Prostate gland (tissue), 2 donors: ENCODE measurements at regions not wholly inside any gene's neighbourhood (a gene's known extent, or its start where the extent isn't known, plus 50 kb on each side); places are given as distances from the start of the nearest gene placed in this dataset.

ENCODE experiments used
- DNase-seq: peaks from one replicate; pipeline ENCODE4 v3.0.0-alpha.2; 2019; ENCODE audit warnings: low spot score
- H3K27ac ChIP-seq, 2 donors: fragments of 200-600 bp; sonication (generic); 2 replicates each; pipeline ENCODE4 v1.5.1; 2017 to 2019
- H3K27me3 ChIP-seq: fragments of 200-600 bp; sonication (generic); replicated peaks from 2 replicates; pipeline ENCODE4 v1.5.1; 2019; ENCODE audit not compliant: insufficient read depth
- H3K36me3 ChIP-seq, 2 donors: fragments of 200-600 bp; sonication (generic); 1 replicate in 1 of 2; 2 replicates in 1 of 2; pipeline versions ENCODE4 v1.5.1 to v1.8.1; 2017 to 2019
- H3K4me1 ChIP-seq: fragments of 200-600 bp; sonication (generic); replicated peaks from 2 replicates; pipeline ENCODE4 v1.5.1; 2019
- H3K4me3 ChIP-seq, 2 donors: fragments of 200-600 bp; sonication (generic); 2 replicates each; pipeline ENCODE4 v1.5.1; 2017 to 2019
- H3K9me3 ChIP-seq: fragments of 200-600 bp; sonication (generic); 2 replicates; pipeline ENCODE4 v1.5.1; 2017
- POLR2A ChIP-seq: fragments of 450-650 bp; IDR thresholded peaks from one replicate; pipeline ENCODE4 v1.6.1; 2016; ENCODE audit warnings: antibody characterized with exemption, mild to moderate bottlenecking
- POLR2AphosphoS5 ChIP-seq: sonication (generic); formaldehyde crosslinking; IDR thresholded peaks from one replicate; pipeline ENCODE4 v1.6.1; 2017; ENCODE audit warnings: antibody characterized with exemption
- WGBS: methylation state at CpG from one replicate; pipeline ENCODE4 v1.1.5; 2018; 5-methylcytosine and 5-hydroxymethylcytosine counted together
- intact Hi-C: fragments of 100-400 bp; cut with DNase I; formaldehyde crosslinking; loops from one replicate; pipeline ENCODE4 v1.14.2; 2022
- TF ChIP-seq, protein P1 (sequence below), 4 experiments: fragments of 200-600 bp in 2 of 4; fragments of 450-650 bp in 2 of 4; sonication (generic) in 2 of 4; IDR thresholded peaks; 1 replicate in 3 of 4; 2 replicates in 1 of 4; pipeline ENCODE4 v1.5.1; 2016 to 2019; ENCODE audit warnings: antibody characterized with exemption in 4 of 4, mild to moderate bottlenecking in 2 of 4, moderate library complexity in 2 of 4

DNA sequence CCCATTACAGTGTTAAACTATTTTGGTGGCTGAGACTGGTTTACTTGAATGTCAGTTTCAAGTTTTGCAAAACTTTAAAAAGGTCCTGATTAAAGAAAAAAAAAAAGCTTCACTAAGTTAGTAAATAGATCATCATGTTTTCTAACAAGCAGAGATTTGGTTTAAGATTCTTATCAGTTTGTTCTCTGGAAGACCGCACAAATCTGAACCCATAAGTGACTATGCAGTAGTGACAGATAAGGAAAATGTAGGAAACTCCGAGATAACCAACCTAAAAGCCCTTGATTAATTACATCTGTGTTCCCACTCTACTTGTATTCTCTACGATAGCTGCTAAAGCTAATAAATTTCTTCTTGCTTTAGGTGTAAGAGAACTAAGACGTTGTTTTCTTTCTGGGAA is 1799.8 kb upstream of the ADGRL3 start:
- Histone ChIP-seq H3K27ac (no peak overlapping the region), H3K36me3 (no peaks in the 10 kb centered on the region), H3K4me3 (no peak overlapping the region), H3K27me3 (no peaks in the 10 kb centered on the region), H3K9me3 (no peaks in the 10 kb centered on the region), H3K4me1 (no peaks in the 10 kb centered on the region)
- intact Hi-C loops = no loop called here
- DNase-seq = no peak
- TF ChIP-seq, protein P1, sequence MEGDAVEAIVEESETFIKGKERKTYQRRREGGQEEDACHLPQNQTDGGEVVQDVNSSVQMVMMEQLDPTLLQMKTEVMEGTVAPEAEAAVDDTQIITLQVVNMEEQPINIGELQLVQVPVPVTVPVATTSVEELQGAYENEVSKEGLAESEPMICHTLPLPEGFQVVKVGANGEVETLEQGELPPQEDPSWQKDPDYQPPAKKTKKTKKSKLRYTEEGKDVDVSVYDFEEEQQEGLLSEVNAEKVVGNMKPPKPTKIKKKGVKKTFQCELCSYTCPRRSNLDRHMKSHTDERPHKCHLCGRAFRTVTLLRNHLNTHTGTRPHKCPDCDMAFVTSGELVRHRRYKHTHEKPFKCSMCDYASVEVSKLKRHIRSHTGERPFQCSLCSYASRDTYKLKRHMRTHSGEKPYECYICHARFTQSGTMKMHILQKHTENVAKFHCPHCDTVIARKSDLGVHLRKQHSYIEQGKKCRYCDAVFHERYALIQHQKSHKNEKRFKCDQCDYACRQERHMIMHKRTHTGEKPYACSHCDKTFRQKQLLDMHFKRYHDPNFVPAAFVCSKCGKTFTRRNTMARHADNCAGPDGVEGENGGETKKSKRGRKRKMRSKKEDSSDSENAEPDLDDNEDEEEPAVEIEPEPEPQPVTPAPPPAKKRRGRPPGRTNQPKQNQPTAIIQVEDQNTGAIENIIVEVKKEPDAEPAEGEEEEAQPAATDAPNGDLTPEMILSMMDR (IDR thresholded peaks at IDR 0.05) = no peak
- no peak for TF ChIP-seq POLR2A
- TF ChIP-seq POLR2AphosphoS5 = no peak
- 41% methylated on average over 4 of the region's 4 CpGs for WGBS

DNA sequence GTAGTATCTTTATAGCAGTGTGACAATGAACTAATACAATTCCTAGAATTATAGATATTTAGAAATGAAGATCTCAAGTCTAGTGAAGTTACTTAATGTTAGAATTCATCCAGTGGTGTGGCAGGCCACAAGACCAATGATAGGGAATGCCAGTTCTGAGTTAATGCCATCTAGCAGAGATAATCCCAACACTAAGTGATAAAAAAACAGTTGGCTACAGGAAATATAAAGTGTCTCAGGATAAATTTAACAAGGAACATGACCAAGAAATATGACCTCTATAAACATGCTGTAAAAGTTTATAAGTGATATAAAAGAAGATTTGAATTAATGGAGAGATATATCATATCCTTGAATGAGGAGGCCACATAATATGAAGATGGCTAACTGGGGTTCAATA is 1790.5 kb upstream of the ADGRL3 start:
- no peaks in the 10 kb centered on the region for H3K36me3 ChIP-seq
- no peaks in the 10 kb centered on the region for H3K4me1 ChIP-seq
- DNase-seq = no peak
- H3K27me3 ChIP-seq = no peaks in the 10 kb centered on the region
- H3K27ac ChIP-seq = no peak overlapping the region
- TF ChIP-seq POLR2A (no peak), POLR2AphosphoS5 (no peak)
- TF ChIP-seq, protein P1 (IDR thresholded peaks at IDR 0.05) = no peak
- H3K9me3 ChIP-seq = no peaks in the 10 kb centered on the region
- intact Hi-C loops = no loop called here
- H3K4me3 ChIP-seq = no peak overlapping the region

DNA sequence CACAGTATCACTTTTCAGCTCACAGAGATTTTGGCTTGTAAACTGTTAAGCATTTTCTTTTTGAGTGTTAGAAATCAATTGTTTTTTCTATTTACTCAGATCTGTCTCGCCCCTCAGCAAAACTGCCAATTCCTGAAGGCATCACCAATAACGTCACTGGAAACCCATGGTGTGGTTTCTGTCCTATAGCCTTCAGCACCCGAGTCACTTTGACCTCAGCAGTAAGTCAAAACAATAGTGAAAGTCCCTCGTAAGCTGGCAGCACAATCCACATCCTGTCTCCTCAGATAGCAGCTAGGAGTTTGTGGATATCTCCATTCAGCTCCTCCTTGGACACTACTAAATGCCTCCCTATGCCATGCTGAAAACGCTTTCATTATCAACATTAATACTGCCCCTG is 1787.4 kb upstream of the ADGRL3 start:
- Histone ChIP-seq H3K27ac (no peak overlapping the region), H3K4me1 (no peaks in the 10 kb centered on the region), H3K9me3 (no peaks in the 10 kb centered on the region), H3K27me3 (no peaks in the 10 kb centered on the region), H3K4me3 (no peak overlapping the region), H3K36me3 (no peaks in the 10 kb centered on the region)
- no peak for DNase-seq
- TF ChIP-seq POLR2AphosphoS5 (no peak), POLR2A (no peak)
- TF ChIP-seq, protein P1 (IDR thresholded peaks at IDR 0.05) = no peak
- WGBS = 91% methylated on average over 5 of the region's 5 CpGs
- intact Hi-C loops = no loop called here

DNA sequence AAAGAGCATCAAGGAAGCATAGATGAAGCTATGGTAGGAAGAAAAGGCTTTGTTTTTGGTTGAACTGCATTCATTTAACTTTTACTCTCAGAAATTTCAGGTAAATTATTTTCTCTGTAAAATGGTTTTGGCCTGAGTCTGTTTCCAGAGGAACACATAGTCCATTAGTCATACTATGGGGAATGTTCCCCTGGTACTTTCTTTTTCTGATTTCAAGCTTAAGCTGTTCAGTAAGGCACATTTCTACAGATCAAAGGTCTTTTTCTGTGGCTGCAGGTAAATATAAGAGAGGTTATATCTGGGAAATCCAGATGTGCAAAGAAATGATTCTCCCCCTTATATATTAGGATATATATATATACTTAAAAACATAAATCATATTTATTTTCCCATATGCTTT is 1744.4 kb upstream of the ADGRL3 start:
- Histone ChIP-seq H3K27ac (no peak overlapping the region), H3K9me3 (no peaks in the 10 kb centered on the region), H3K36me3 (no peaks in the 10 kb centered on the region), H3K27me3 (no peaks in the 10 kb centered on the region), H3K4me1 (no peaks in the 10 kb centered on the region), H3K4me3 (no peak overlapping the region)
- no peak for TF ChIP-seq POLR2AphosphoS5
- TF ChIP-seq POLR2A = no peak
- TF ChIP-seq, protein P1 (IDR thresholded peaks at IDR 0.05) = no peak
- intact Hi-C loops = no loop called here
- DNase-seq = no peak

DNA sequence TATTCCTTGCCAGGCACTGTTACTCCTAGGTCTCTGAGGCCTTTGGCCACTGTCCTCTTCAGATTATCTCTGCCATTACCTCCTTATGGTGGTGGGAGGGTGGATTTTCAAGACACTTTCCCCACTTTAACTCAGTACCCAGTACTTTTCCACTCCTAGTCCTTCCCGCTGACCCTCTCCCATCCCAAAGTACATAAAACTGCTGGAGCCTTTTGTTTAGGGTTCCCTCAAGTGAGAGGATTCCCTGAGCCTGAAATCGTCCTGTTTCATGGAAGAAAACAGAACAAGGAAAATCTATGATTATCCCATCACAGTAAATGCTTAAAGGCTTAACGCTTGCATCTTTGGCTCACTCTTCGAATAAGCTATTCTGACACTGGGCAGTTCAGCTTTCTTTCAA is 1742.5 kb upstream of the ADGRL3 start:
- Histone ChIP-seq H3K4me1 (no peaks in the 10 kb centered on the region), H3K36me3 (no peaks in the 10 kb centered on the region), H3K9me3 (no peaks in the 10 kb centered on the region), H3K27ac (no peak overlapping the region), H3K4me3 (no peak overlapping the region), H3K27me3 (no peaks in the 10 kb centered on the region)
- DNase-seq = no peak
- intact Hi-C loops = no loop called here
- TF ChIP-seq POLR2AphosphoS5 = no peak
- TF ChIP-seq, protein P1 (IDR thresholded peaks at IDR 0.05) = no peak
- TF ChIP-seq POLR2A = no peak
- WGBS = 82% methylated on average over 4 of the region's 4 CpGs
